ENCODE measurements at regions not wholly inside any gene's neighbourhood (a gene's known extent, or its start where the extent isn't known, plus 50 kb on each side); places are given as distances from the start of the nearest gene placed in this dataset.

DNA sequence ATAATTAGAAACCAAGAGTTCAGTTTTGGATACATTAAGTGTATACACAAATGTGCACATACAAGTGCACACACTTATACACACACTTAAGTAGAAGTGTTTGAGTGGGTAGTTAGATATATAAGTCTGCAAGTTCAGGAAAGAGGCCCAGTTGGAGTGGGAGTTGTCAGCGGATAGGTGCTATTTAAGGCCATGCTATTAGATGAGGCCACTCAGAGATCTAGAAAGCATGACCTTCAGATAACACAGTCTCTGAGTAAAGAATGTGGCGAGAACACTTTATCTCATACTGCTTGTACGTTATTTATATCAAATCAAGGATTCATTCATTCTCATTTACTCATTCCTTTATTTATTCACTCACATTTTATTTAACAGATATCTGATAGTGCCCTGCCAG, 206.2 kb downstream of the POSTN start (continued):
- TF ChIP-seq MGA (IDR thresholded peaks at IDR 0.05) = no peak
